Omental fat pad (tissue), 3 donors: ENCODE measurements at regions not wholly inside any gene's neighbourhood (a gene's known extent, or its start where the extent isn't known, plus 50 kb on each side); places are given as distances from the start of the nearest gene placed in this dataset.
"Not testable (repeated sequence)": the region's sequence is repeated elsewhere in the genome, so short reads cannot be mapped to it uniquely, and the experiment has no call there.

ENCODE experiments used
- ATAC-seq: fragments of 150-250 bp; one replicate; pipeline ENCODE4 v1.9.1; 2016; ENCODE audit warnings: mild to moderate bottlenecking, moderate library complexity; ENCODE audit not compliant: low FRiP score
- DNase-seq: peaks from one replicate; pipeline ENCODE4 v3.0.0-alpha.2; 2019; ENCODE audit warnings: low spot score
- CTCF ChIP-seq, 3 donors: fragments of 450-650 bp; IDR thresholded peaks; one replicate each; pipeline ENCODE4 v1.5.1; 2016 to 2017; ENCODE audit warnings: antibody characterized with exemption in 3 of 3, mild to moderate bottlenecking in 3 of 3, moderate library complexity in 2 of 3

GRCh38 chr4:158042591-158043030, 130.2 kb downstream of the GASK1B start:
- ATAC-seq (peak; percentile 80), DNase-seq (no peak)
- TF ChIP-seq CTCF (IDR thresholded peaks at IDR 0.05): no peak

- ATAC-seq (no peak), DNase-seq (no peak)
- TF ChIP-seq CTCF (IDR thresholded peaks at IDR 0.05): no peak
Measured at GRCh38 chr4:158038718-158039117, 134.1 kb downstream of the GASK1B start.

- DNase-seq (no peak), ATAC-seq (no peak)
- TF ChIP-seq CTCF (IDR thresholded peaks at IDR 0.05): no peak
Measured at GRCh38 chr4:158036998-158037397, 135.8 kb downstream of the GASK1B start.

GRCh38 chr4:158035662-158036195, 137.1 kb downstream of the GASK1B start:
- no peak for TF ChIP-seq CTCF (IDR thresholded peaks at IDR 0.05)
- no peak for ATAC-seq

GRCh38 chr4:158033416-158034120, 139.3 kb downstream of the GASK1B start:
- peak; percentile 87 for ATAC-seq
- no peak for TF ChIP-seq CTCF (IDR thresholded peaks at IDR 0.05)
- DNase-seq: no peak

More at GRCh38 chr4:158035662-158036195, 137.1 kb downstream of the GASK1B start:
- no peak for DNase-seq

- DNase-seq: no peak
- TF ChIP-seq CTCF (IDR thresholded peaks at IDR 0.05): no peak
- ATAC-seq: no peak
Measured at GRCh38 chr4:158032733-158033415, 140.0 kb downstream of the GASK1B start.

- ATAC-seq, DNase-seq: not testable (repeated sequence)
Measured at GRCh38 chr4:158028381-158028780, 144.4 kb downstream of the GASK1B start.
